ENCODE measurements at regions not wholly inside any gene's neighbourhood (a gene's known extent, or its start where the extent isn't known, plus 50 kb on each side); places are given as distances from the start of the nearest gene placed in this dataset.
"Not testable (repeated sequence)": the region's sequence is repeated elsewhere in the genome, so short reads cannot be mapped to it uniquely, and the experiment has no call there.

GRCh38 chr6:170213637-170214018, 77.2 kb downstream of the DLL1 start:
- DNase-seq: not testable (repeated sequence)

- no peak for DNase-seq
Measured at GRCh38 chr6:170212956-170213636, 77.8 kb downstream of the DLL1 start.

- DNase-seq: no peak
Measured at GRCh38 chr6:170212051-170212756, 78.7 kb downstream of the DLL1 start.

- DNase-seq: no peak
Measured at GRCh38 chr6:170211404-170212025, 79.4 kb downstream of the DLL1 start.

- DNase-seq: no peak
Measured at GRCh38 chr6:170210651-170211403, 80.1 kb downstream of the DLL1 start.

GRCh38 chr6:170210026-170210390, 80.9 kb downstream of the DLL1 start:
- no peak for DNase-seq

- DNase-seq: no peak
Measured at GRCh38 chr6:170209354-170210025, 81.4 kb downstream of the DLL1 start.

GRCh38 chr6:170208651-170209353, 82.1 kb downstream of the DLL1 start:
- no peak for DNase-seq

- no peak for DNase-seq
Measured at GRCh38 chr6:170208182-170208601, 82.7 kb downstream of the DLL1 start.

- no peak for DNase-seq
Measured at GRCh38 chr6:170207586-170208181, 83.2 kb downstream of the DLL1 start.

GRCh38 chr6:170206851-170207431, 83.9 kb downstream of the DLL1 start:
- no peak for DNase-seq

GRCh38 chr6:170206317-170206621, 84.6 kb downstream of the DLL1 start:
- no peak for DNase-seq

GRCh38 chr6:170205534-170206316, 85.2 kb downstream of the DLL1 start:
- no peak for DNase-seq

- no peak for DNase-seq
Measured at GRCh38 chr6:170205126-170205525, 85.8 kb downstream of the DLL1 start.

- DNase-seq: no peak
Measured at GRCh38 chr6:170203212-170203611, 87.7 kb downstream of the DLL1 start.

- no peak for DNase-seq
Measured at GRCh38 chr6:170202416-170203135, 88.3 kb downstream of the DLL1 start.

GRCh38 chr6:170201361-170201760, 89.5 kb downstream of the DLL1 start:
- DNase-seq: no peak

GRCh38 chr6:170200458-170200891, 90.4 kb downstream of the DLL1 start:
- no peak for DNase-seq

- DNase-seq: no peak
Measured at GRCh38 chr6:170199716-170200115, 91.2 kb downstream of the DLL1 start.
